GM12878 (cell line): ENCODE measurements at regions not wholly inside any gene's neighbourhood (a gene's known extent, or its start where the extent isn't known, plus 50 kb on each side); places are given as distances from the start of the nearest gene placed in this dataset.

ENCODE experiments used
- ATAC-seq: fragments of 200-7000 bp; cut with Tn5 transposase; 3 replicates; pipeline ENCODE4 v1.9.1; 2020; ENCODE audit warnings: mild to moderate bottlenecking, moderate library complexity
- BruUV-seq: library from RNA; stranded (reverse); fragments of 400-500 nt; replicated peaks from 2 replicates; lab custom pipeline; 2021; lab: Mats Ljungman, UMichigan
- CTCF ChIA-PET: fragments of 300-600 bp; sonication (Branson Sonifier 250); formaldehyde crosslinking; extraction: SDS; loops from one replicate; lab custom pipeline; 2021; ENCODE audit warnings: inconsistent platforms; lab: Yijun Ruan, JAX
- POLR2A ChIA-PET: fragments of 350-600 bp; formaldehyde crosslinking; extraction: SDS; loops from one replicate; lab custom pipeline; 2021; ENCODE audit warnings: inconsistent platforms; lab: Charles Lee
- RAD21 ChIA-PET: fragments of 300-600 bp; sonication (Branson Sonifier 250); formaldehyde crosslinking; loops from one replicate; lab custom pipeline; 2023; ENCODE audit warnings: antibody characterized with exemption; ENCODE audit not compliant: unreplicated experiment; lab: Charles Lee
- SMC1A ChIA-PET: fragments of 300-600 bp; sonication (Branson Sonifier 250); formaldehyde crosslinking; loops from one replicate; lab custom pipeline; 2023; ENCODE audit not compliant: unreplicated experiment, uncharacterized antibody; lab: Charles Lee
- DNase-seq: peaks from one replicate; pipeline ENCODE4 v3.0.0-alpha.2; 2011; ENCODE audit warnings: low read depth, low spot score
- FAIRE-seq: peaks from 3 replicates; lab custom pipeline; 2011; peaks lifted over from hg19 to GRCh38; lab: Jason Lieb, UNC
- H2AFZ ChIP-seq: 2 replicates; pipeline ENCODE4 v1.6.0; 2011; ENCODE audit warnings: low read depth, low read length, control low read depth; ENCODE audit not compliant: control insufficient read depth
- H3K27ac ChIP-seq: 2 replicates; pipeline ENCODE4 v1.5.1; 2011; ENCODE audit warnings: control low read depth; ENCODE audit not compliant: control insufficient read depth, insufficient read depth
- H3K27me3 ChIP-seq, 2 experiments: replicated peaks in 1 of 2; 2 replicates each; pipeline versions ENCODE4 v1.6.0 to v1.6.1; 2011; ENCODE audit warnings: low read length in 1 of 2; ENCODE audit not compliant: control insufficient read depth in 2 of 2, insufficient read depth in 2 of 2
- H3K36me3 ChIP-seq, 2 experiments: 2 replicates each; pipeline ENCODE4 v1.5.1; 2011; ENCODE audit warnings: low read length in 1 of 2; ENCODE audit not compliant: control insufficient read depth in 2 of 2, insufficient read depth in 2 of 2
- H3K4me1 ChIP-seq: 2 replicates; pipeline ENCODE4 v1.6.1; 2011; ENCODE audit warnings: mild to moderate bottlenecking, low read length, moderate library complexity, mixed read lengths; ENCODE audit not compliant: control insufficient read depth, insufficient read depth
- H3K4me2 ChIP-seq: 2 replicates; pipeline ENCODE4 v1.6.0; 2011; ENCODE audit warnings: control low read depth; ENCODE audit not compliant: control insufficient read depth, insufficient read depth
- H3K4me3 ChIP-seq: fragments of 200-600 bp; sonication (generic); 2 replicates; pipeline ENCODE4 v1.5.1; 2016
- H3K79me2 ChIP-seq: 2 replicates; pipeline ENCODE4 v1.6.0; 2011; ENCODE audit warnings: low read length; ENCODE audit not compliant: control insufficient read depth, insufficient read depth
- H3K9ac ChIP-seq: 2 replicates; pipeline ENCODE4 v1.8.0; 2011; ENCODE audit warnings: low read length, control low read depth, mixed read lengths; ENCODE audit not compliant: control insufficient read depth, insufficient read depth
- H3K9me3 ChIP-seq: replicated peaks from 3 replicates; pipeline ENCODE4 v1.5.1; 2011; ENCODE audit warnings: mild to moderate bottlenecking, low read length; ENCODE audit not compliant: control insufficient read depth, insufficient read depth
- H4K20me1 ChIP-seq: 2 replicates; pipeline ENCODE4 v1.6.0; 2011; ENCODE audit not compliant: control insufficient read depth, insufficient read depth
- ATF3 ChIP-seq: IDR thresholded peaks from 2 replicates; pipeline ENCODE4 v1.6.1; 2011; ENCODE audit warnings: low read depth, mild to moderate bottlenecking, low read length, moderate library complexity, borderline replicate concordance; ENCODE audit errors: extremely low read depth
- BCL11A ChIP-seq: IDR thresholded peaks from 2 replicates; pipeline ENCODE4 v1.6.1; 2011; ENCODE audit warnings: low read depth, low read length
- BRCA1 ChIP-seq: IDR thresholded peaks from 2 replicates; pipeline ENCODE4 v1.6.1; 2011; ENCODE audit warnings: low read depth, low read length, improper control_type of control experiment
- CEBPB ChIP-seq, 2 experiments: fragments of 150-350 bp in 1 of 2; IDR thresholded peaks; 2 replicates each; pipeline ENCODE4 v1.6.1; 2012 to 2014; ENCODE audit warnings: low read depth in 2 of 2, low read length in 2 of 2, borderline replicate concordance in 1 of 2, inconsistent platforms in 1 of 2
- CUX1 ChIP-seq: IDR thresholded peaks from 2 replicates; pipeline ENCODE4 v1.6.1; 2012; ENCODE audit warnings: improper control_type of control experiment, low read depth, low read length; ENCODE audit not compliant: insufficient replicate concordance
- ESRRA ChIP-seq: IDR thresholded peaks from 2 replicates; pipeline ENCODE4 v1.6.1; 2012; ENCODE audit warnings: mild to moderate bottlenecking, low read length, improper control_type of control experiment
- FOS ChIP-seq: IDR thresholded peaks from 3 replicates; pipeline ENCODE4 v1.6.1; 2011; ENCODE audit warnings: borderline replicate concordance; ENCODE audit not compliant: insufficient read length; ENCODE audit errors: extremely low read depth
- NBN ChIP-seq: fragments of 450-650 bp; IDR thresholded peaks from 2 replicates; pipeline ENCODE4 v1.6.1; 2016
- NFYB ChIP-seq: IDR thresholded peaks from 2 replicates; pipeline ENCODE4 v1.6.1; 2011; ENCODE audit warnings: low read depth, mild to moderate bottlenecking, low read length, improper control_type of control experiment, moderate library complexity; ENCODE audit not compliant: insufficient read depth
- RAD21 ChIP-seq: IDR thresholded peaks from 2 replicates; pipeline ENCODE4 v1.6.1; 2011; ENCODE audit warnings: mild to moderate bottlenecking, low read depth, low read length, moderate library complexity; ENCODE audit not compliant: insufficient read depth
- RELA ChIP-seq: fragments of 450-650 bp; IDR thresholded peaks from 2 replicates; pipeline ENCODE4 v1.8.0; 2014; ENCODE audit warnings: borderline replicate concordance; ENCODE audit not compliant: partially characterized antibody
- SKIL ChIP-seq: fragments of 450-650 bp; IDR thresholded peaks from 2 replicates; pipeline ENCODE4 v1.6.1; 2017; ENCODE audit warnings: mild to moderate bottlenecking, low read depth, inconsistent platforms; ENCODE audit not compliant: poor library complexity, severe bottlenecking
- SUZ12 ChIP-seq: fragments of 200-600 bp; sonication (generic); IDR thresholded peaks from one replicate; pipeline ENCODE4 v1.6.1; 2018; ENCODE audit warnings: antibody characterized with exemption, mild to moderate bottlenecking; ENCODE audit not compliant: unreplicated experiment
- WRNIP1 ChIP-seq: IDR thresholded peaks from 2 replicates; pipeline ENCODE4 v1.6.1; 2011; ENCODE audit warnings: low read depth, low read length, improper control_type of control experiment, borderline replicate concordance
- ZBTB33 ChIP-seq: fragments of 450-650 bp; IDR thresholded peaks from 2 replicates; pipeline ENCODE4 v1.6.1; 2017; ENCODE audit warnings: mild to moderate bottlenecking
- ZZZ3 ChIP-seq: IDR thresholded peaks from 2 replicates; pipeline ENCODE4 v1.6.1; 2011; ENCODE audit warnings: low read depth; ENCODE audit not compliant: control insufficient read depth, insufficient read length
- WGBS: methylation state at CpG from one replicate; pipeline ENCODE4 v1.1.6; 2016; ENCODE audit warnings: low lambda C conversion rate; ENCODE audit not compliant: insufficient replicate concordance, insufficient coverage; ENCODE audit errors: missing lambda C conversion rate; 5-methylcytosine and 5-hydroxymethylcytosine counted together
- in situ Hi-C: fragments of 300-500 bp; cut with MboI; formaldehyde crosslinking; loops from 9 replicates; pipeline ENCODE4 v1.14.3; 2018; ENCODE audit warnings: mixed read lengths
- intact Hi-C: fragments of 100-400 bp; cut with micrococcal nuclease; formaldehyde crosslinking; loops from one replicate; pipeline ENCODE4 v1.14.2; 2022; ENCODE audit not compliant: unreplicated experiment

GRCh38 chr13:109906976-109907375 is 120.6 kb upstream of the IRS2 start:
- DNase-seq, result no peak
- H3K27me3 ChIP-seq, result no peaks in the 10 kb centered on the region
- no peak overlapping the region for H3K4me2 ChIP-seq
- no peaks in the 10 kb centered on the region for H3K9me3 ChIP-seq
- no peak for ATAC-seq
- intact Hi-C loops, result no loop called here
- no peak overlapping the region for H3K4me3 ChIP-seq
- no peaks in the 10 kb centered on the region for H3K79me2 ChIP-seq
- no peaks in the 10 kb centered on the region for H3K36me3 ChIP-seq
- no peak for FAIRE-seq
- ChIA-PET CTCF (no interaction called here), SMC1A (no interaction called here), POLR2A (no interaction called here), RAD21 (no interaction called here)
- no peak overlapping the region for H3K27ac ChIP-seq
- H3K4me1 ChIP-seq, result no peaks in the 10 kb centered on the region
- no peak overlapping the region for H2AFZ ChIP-seq
- no peak overlapping the region for H3K9ac ChIP-seq
- in situ Hi-C loops, result no loop called here
- no peaks in the 10 kb centered on the region for H4K20me1 ChIP-seq
- no TSS peak for BruUV-seq
- 2% methylated on average over 3 of the region's 3 CpGs for WGBS
- TF ChIP-seq FOS (no peak), SUZ12 (no peak), BCL11A (no peak), BRCA1 (no peak), RAD21 (no peak), WRNIP1 (no peak), ZZZ3 (no peak), NBN (no peak), SKIL (no peak), CEBPB (IDR thresholded peaks at IDR 0.05; ENCODE audit: borderline replicate concordance in 1 of 2, low read depth in 2 of 2, low read length in 2 of 2) (no peak), RELA (no peak), ESRRA (no peak), CUX1 (no peak), NFYB (no peak), ATF3 (no peak), ZBTB33 (no peak)
